ENCODE measurements at regions not wholly inside any gene's neighbourhood (a gene's known extent, or its start where the extent isn't known, plus 50 kb on each side); places are given as distances from the start of the nearest gene placed in this dataset.
A peak's percentile ranks its signal among the peaks of the same experiment; 100 is the strongest.

DNA sequence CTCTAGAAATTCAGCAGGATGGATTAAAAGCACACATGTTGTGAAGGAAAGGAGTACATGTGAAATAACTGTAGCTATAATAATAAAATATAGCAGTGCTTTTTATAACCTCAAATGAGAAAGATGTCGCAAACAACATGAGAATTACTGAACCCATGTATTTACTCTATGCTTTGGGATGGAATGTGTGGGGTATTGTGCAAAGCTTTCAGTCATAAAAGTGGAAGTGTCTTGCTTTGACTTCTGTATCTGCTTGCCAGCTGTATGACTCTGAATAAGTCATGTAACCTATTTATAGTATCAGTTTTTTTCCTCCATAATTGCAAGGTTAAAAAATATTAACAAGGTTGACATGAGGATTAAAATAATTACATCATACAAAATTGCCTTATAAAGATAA is 519.3 kb upstream of the CADM2 start:
- DNase-seq (ENCODE audit: low read depth, low spot score): no peak

DNA sequence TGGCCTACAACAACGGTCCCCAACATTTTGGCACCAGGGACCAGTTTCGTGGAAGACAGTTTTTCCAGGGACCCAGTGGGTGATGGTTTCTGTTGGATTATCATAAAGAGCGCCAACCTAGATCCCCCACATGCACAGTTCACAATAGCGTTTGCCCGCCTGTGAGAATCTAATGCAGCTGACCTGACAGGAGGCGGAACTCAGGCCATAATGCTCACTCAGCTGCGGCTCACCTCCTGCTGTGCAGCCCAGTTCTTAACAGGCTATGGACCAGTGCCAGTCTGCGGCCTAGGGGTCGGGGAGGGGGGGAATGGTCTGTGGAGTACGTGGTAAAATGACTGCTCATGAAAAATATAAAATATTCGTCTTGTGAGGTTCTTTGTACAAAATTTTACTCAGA is 518.5 kb upstream of the CADM2 start:
- DNase-seq (ENCODE audit: low read depth, low spot score): no peak

DNA sequence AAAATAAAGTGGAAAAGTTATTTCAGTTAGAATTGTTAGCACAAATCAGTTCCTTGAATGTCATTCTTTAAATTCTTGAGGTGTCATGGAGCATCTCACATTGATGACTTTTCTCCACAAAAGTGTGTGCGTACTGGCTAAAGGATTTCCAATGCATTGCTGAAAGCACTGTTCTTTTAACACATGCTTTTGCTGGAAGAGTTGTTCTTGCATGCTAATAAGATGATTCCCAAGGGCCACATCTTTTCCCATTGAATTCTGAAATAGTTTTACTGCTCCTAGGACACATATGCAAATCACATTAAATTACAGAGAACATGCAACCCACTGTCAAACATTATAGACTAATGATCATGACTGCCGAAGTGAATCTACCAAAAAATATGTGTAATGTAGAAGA is 516.3 kb upstream of the CADM2 start:
- DNase-seq (ENCODE audit: low read depth, low spot score): no peak

DNA sequence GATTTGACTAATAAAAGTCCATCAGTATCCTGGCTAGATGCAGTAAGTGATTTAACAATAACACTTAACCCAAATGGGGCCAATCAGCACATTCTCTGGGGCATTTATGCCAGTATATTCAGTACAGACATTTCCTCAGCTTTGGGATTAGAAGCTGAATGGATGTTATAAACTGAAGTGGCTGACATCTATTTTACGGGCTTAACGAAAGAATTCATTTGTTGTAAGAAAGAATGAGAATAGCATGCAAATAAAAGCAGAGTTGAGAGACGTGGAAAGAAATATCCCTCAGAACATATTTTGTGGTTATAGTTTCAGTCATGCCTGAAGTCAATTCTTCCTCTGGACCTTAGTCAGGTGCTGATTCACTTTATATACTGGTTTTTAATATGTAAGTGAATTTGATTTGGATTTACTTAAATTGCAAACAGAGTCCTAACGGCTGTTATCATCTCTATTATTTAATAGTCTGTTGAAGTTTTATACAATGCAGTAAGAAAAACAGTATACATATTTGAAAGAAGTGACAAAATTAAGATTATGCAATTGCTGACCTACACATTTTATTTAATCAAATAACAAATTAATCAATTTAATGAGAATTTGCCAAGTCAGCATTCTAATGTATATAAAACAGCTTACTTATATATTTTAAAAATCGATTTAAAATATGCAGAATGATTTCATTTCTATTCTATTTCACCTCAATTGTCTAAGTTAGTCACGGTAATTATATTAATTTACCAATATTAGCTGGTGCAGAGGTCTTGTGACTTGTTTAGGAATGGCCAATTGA is 513.9 kb upstream of the CADM2 start:
- DNase-seq (ENCODE audit: low read depth, low spot score): no peak

DNA sequence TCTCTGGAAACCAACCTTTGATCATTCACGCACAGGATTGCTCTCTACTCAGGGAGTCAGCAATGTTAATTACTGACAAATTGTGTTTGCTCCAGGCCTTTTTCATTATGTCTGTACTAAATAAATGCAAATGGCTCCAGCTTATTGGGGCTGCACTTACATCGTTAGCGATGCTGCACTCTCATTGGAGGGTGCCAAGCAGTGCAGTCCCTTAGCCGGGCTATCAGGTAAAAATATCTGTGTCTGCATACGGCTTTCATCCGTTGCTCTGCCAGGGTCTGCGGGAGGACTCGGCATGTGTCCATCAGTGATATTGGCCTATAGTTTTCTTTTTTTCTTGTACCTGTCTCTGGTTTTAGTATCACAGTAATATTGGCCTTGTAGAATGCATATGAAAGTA is 471.5 kb upstream of the CADM2 start:
- DNase-seq (ENCODE audit: low read depth, low spot score): no peak

DNA sequence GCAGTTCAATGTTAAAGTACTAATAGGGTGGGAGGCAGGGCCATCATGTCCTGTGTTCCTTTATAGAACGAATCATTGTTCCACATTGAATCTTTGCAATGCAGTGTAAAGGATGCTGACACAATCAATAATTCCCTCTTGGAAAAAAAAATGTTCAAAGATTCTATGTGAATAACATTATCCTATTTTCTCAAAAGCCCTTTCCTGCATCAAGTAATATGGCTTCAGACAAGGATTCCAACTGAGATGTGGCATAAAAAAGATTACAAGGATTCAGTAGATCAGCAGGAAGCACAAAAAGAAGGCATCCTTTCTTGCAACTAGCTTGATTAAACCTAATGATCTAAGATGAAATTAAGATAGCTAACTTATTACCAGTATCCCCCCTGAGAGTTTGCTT is 454.0 kb upstream of the CADM2 start:
- DNase-seq (ENCODE audit: low read depth, low spot score): no peak

DNA sequence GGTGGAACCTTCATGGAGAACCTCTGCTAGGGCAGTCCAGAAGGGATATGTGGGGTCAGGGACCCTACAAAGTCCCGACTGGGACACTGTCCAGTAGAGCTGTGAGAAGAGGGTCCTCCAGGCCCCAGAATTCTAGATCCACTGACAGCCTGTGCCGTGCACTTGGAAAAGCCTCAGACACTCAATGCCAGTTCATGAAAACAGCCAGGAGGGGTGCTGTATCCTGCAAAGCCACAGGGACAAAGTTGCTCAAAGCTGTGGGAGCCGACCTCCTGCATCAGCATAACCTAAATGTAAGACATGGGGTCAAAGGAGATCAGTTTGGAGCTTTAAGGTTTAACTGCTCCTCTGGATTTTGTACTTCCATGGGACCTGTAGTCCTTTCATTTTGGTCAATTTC is 448.8 kb upstream of the CADM2 start:
- DNase-seq (ENCODE audit: low read depth, low spot score): no peak

DNA sequence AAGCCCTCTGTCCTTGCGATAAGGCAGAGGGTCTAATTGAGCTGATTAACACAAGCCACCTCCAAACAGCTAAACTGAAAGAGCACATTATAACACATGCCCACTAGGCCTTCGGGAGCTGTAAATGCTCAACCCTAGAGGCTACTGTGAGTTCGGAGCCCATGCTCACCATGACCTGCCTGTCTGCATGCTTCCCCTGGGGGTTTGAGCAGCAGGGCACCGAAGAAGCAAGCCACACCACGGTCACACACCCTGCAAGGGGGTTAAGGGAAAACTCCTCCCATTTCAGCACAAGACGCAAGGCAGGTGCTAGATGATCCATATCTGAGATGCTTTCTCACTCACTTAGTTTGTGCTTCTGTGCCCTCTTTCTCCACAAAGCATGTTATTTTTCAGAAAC is 435.9 kb upstream of the CADM2 start:
- no peak for DNase-seq (ENCODE audit: low read depth, low spot score)

DNA sequence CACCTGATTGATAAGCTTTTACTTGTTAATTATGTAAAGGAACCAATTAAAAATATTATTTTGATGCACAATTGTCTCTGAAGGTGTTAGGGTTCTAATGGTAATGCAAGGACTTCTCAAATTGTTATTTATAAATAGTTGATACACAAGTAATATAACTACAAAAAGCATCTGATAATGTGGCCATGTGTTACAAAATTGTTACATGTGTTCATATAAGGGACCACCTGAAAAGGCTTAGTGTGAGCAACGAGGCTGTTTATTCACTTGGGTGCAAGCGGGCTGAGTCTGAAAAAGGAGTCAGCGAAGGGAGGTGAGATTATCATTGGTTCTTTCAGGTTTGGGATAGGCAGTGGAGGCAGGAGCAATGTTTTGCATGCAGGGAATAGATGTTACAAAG is 421.9 kb upstream of the CADM2 start:
- DNase-seq (ENCODE audit: low read depth, low spot score): no peak

DNA sequence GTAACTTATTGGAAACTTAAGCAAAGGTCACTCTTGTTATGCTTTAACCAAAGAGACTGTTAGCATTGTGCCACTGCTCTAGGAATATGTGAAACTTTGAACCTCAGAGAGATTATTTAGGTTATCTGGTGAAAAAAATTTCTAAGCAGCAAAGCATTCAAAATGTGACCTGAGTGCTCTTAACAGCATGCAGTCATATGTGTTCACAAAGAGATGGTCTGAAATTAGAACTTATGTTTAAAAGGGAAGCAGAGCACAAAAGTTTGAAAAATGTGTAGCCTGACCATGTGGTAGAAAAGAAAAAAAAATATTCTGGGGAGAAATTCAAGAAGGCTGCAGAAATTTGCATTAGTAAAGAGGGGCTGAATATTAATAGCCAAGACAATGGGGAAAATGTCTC is 420.2 kb upstream of the CADM2 start:
- DNase-seq (ENCODE audit: low read depth, low spot score): no peak

DNA sequence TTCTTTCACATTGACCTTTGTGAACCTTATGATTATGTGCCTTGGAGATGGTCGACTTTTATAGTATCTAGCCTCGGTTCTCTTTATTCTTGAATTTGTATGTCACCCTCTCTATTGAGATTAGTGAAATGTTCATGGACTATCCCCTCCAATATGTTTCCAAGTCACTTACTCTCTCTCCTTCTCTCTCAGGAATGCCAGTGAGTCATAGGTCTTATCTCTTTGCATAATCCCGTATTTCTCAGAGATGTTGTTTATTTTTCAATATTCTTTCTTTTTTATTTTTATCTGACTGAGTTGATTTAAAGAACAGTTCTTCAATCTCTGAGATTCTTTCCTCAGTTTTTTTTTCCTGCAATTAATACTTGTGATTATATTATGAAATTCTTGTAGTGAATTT is 411.6 kb upstream of the CADM2 start:
- no peak for DNase-seq (ENCODE audit: low read depth, low spot score)

DNA sequence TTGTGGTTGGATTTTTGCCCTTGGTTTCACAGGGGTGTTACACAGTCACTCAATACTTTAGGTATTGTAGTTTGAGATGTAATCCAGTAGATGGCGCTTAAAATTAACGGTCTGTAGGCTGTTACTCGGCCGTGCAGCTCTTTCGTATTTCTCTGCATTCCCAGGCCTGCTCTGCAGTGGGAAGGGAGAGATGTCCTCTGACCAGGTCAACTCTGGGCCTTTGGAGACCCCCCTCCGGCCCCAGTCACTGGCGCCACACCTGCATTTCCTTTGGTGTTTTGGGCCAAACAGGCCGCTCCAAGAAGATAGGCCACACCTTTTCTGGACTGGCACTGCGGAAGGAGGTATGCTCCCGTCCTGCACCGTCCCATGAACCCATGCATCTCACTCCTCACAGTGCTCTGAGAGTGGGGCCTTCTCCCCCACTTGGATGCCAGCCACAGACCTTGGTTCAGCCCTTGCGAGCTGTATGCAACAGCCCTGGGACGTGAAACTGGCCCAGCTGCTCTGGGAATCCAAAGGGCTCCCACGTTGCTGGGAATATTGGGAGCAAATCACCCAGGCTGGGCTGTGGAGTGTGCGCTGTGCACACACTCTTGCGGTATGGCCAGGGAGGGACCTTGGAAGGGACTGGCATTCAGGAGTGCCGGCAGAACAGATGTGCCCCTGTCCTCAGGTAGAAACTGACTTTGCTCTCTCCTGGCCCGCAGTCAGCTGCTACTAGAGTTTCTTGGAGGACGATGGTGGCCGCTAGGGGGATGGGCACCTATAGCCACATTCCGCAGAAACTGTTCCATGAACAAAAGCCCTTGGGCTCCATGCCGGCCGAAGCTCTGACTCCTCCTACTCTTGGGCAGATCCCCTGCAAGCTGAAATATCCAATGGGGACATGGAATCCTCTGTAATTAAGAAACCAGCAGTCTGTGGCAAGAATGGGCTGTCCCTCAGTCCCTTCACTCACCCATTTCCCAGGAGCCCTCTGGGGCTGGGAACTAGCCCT is 410.5 kb upstream of the CADM2 start:
- peak; percentile 76 for DNase-seq (ENCODE audit: low read depth, low spot score)

DNA sequence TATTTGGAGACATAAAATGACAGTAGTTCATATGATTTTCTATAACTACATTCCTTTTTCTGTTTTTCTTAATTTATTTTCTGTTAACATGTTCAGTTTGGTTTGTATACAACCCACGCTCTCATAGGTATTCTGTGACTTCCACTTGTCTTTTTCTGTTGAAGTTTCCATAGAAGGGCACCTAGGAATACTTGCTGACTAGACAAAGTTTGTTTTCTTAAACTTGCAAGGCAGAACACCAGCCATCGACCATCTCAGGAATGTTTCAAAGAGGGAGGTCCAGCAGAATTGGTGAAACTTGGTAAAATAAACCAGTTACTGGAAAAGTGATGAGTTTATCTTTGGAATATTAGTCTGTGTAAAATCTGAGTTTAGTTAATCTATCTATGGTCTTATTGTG is 403.2 kb upstream of the CADM2 start:
- no peak for DNase-seq (ENCODE audit: low read depth, low spot score)

DNA sequence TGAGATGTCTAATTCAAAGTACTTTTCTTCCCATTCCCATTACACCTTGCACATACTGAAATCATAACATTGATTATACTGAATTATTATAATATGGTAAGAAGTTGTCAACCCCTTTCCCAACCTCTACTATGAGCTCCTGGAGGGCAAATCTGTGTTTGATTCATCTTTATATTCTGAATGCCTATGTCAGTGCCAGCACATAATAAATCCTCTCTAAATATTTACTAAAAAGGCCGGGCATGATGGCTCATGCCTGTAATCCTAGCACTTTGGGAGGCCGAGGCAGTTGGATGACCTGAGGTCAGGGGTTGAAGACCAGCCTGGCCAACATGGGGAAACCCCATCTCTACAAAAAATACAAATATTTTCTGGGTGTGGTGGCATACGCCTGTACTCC is 392.5 kb upstream of the CADM2 start:
- DNase-seq (ENCODE audit: low read depth, low spot score): no peak

DNA sequence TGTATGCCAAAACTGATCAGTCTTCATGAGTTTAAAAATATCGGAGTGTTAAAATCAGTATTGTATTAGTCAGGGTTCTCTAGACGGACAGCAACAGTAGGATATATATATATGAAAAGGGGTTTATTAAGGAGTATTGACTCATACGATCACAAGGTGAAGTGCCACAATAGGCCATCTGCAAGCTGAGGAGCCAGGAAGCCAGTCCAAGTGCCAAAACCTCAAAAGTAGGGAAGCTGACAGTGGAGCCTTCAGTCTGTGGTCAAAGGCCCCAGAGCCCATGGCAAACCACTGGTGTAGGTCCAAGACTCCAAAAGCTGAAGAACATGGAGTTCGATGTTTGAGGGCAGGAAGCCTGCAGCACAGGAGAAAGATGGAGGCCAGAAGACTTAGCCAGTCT is 391.0 kb upstream of the CADM2 start:
- no peak for DNase-seq (ENCODE audit: low read depth, low spot score)

DNA sequence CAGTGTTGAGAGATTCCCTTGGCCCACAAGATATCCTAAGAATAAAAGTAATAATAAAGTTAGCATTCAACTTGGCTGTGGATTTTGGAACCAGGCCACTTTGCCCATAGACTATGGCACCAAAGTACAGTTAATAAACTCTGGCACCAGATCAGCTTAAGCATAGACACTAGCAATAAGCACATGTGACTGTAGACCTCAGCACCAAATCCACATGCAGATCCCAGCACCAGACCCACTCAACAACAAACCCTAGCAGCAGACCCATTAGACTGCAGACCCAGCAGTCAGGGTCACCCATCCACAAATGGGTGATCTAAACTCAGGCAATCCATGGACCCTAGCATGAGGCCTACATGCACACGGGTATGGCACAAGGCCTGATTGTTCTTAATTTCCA is 384.8 kb upstream of the CADM2 start:
- no peak for DNase-seq (ENCODE audit: low read depth, low spot score)

DNA sequence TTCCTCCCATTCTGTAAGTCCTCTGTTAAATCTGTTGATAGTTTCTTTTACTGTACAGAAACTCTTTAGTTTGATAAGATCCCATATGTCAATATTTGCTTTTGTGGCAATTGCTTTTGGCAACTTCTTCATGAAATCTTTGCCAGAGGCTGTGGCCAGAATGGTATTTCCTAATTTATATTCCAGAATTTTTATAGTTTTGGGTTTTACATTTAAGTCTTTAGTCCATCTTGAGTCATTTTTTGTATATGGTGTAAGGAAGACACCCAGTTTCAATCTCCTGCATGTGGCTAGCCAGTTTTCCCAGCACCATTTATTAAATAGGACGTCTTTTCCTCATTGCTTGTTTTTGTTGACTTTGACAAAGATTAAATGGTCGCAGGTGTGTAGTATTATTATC is 372.4 kb upstream of the CADM2 start:
- DNase-seq (ENCODE audit: low read depth, low spot score): no peak

DNA sequence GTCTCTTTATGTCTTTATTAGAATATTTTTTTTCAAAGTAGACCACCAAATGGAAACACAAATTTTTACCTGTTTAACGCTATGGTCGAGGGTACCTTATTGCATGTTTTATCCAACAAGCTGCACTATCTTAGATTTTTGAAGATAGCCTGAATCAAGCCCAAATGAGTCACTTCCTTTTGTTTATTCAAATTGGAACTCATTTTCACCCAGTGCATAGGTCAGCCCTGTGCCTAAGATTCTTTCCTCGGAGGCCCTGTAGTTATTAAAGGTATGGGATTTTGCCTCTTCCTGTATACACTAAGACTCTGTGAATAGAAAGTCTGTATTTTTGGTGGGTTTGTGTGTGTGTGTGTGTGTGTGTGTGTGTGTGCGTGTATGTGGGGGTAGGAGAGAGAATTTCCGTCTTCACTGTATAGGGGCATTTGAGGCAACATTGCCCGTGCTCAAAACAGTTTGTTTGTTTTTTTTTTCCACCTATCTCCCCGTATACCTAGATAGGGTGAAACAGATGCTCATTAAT is 358.0 kb upstream of the CADM2 start:
- DNase-seq (ENCODE audit: low read depth, low spot score): no peak

DNA sequence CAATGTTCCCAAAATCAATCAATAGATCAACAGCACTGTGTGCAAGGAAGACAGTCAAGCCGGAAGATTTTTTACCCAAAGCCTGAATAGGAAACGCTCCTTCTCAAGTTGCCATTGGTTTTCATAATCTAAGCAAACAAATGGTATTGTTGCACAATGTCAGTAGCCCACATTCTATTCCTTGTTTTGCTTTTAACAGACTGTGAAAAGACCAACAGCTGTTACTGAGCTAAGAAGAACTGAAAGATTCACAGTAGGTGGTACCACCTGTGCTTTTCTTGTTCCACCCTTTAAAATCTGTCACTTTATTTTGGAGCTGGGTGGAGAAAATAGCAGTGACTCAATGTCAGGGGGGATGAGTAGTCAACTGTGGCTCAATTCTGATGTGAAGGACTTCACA is 357.5 kb upstream of the CADM2 start:
- no peak for DNase-seq (ENCODE audit: low read depth, low spot score)

DNA sequence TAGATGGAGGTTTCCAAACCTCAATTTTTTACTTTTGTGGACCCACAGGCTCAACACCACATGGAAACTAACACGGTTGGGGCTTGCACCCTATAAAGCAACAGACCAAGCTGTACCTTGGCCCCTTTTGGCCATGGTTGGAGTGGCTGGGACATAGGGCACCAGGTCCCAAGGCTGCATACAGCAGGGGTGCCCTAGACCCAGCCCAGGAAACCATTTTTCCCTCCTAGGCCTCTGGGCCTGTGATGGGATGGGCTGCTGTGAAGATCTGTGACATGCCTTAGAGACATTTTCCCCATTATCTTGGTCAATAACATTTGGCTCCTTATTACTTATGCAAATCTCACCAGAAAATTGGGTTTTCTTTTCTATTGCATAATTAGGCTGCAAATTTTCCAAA is 337.0 kb upstream of the CADM2 start:
- DNase-seq (ENCODE audit: low read depth, low spot score): no peak

DNA sequence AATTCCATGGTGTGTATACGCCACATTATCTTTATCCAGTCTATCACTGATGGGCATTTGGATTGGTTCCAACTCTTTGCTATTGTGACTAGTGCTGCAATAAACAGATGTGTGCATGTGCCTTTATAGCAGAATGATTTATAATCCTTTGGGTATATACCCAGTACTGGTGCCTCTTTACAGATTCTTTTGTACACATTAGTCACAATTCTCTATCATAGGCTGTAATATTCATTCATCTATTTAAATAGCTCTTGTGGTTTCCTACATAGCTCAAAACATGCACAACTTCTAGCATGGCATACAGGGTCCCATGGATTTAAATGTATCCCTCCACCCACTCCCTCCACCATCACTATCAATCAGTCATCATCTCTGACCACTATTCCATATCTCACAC is 324.1 kb upstream of the CADM2 start:
- DNase-seq (ENCODE audit: low read depth, low spot score): no peak

DNA sequence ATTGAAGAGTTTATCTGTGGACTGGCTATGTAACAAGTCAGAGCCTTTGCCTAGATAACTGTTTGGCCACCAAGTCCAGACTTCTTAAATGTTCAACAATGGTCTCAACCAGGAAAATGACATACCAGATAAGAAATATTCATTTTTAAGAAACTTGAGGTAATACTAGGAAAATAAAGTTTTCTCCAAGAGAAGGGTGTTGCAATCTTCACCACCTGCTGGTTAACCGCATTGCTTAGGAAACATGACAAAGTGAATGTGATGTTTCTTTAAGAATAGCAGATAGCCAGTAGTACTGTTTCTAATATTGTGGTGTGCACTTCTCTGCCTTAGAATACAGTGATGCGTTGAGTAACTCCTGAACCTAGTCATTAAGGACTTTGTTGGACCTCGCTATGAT is 321.5 kb upstream of the CADM2 start:
- DNase-seq (ENCODE audit: low read depth, low spot score): no peak

DNA sequence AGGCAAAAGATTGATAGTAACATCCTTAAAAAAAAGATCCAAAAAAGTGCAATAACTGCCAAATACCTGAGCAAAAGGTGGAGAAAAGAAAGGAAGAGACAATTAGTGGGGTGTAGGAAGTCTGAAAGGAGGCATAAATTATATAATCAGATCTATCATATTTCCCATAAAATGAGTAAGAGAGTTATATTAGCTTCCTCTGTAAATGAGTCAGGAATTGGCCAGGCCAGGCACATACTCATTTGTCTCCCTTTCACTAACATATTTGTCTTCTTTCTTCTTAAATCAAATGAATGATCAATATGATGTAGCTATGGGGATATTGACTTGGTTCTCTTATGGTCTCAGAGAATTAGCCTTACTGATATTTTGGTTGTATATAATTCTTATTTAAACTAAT is 292.3 kb upstream of the CADM2 start:
- no peak for DNase-seq (ENCODE audit: low read depth, low spot score)
